ENCODE measurements at regions not wholly inside any gene's neighbourhood (a gene's known extent, or its start where the extent isn't known, plus 50 kb on each side); places are given as distances from the start of the nearest gene placed in this dataset.

DNA sequence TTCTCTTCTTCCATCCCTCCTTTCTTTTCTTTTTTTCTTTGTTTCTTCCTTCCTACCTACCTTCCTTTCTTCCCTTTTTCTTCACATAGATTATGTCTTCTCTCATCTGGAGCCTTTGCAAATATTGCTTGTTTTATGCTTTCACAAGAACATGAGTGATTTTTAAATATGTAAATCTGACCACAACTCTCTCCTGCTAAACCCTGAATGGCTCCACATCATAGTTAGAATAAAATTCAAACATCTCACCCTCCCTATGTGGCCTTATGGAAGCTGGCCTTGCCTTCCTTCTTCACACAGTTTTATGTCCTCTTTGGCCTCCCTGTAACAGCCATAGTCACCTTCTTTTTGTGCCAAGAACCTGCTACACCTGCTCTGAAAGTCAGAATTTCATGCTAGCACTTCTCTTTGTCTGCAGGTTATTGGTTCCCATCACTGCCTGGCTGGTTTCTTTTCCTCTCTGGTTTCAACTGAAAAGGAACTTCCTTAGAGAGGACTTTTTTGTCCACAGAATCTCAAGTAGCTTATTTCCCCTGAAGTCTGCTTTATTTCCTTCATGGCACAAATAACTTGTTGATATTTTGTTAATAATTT lies 114.3 kb upstream of the TNC start:
- peak; percentile 26 for DNase-seq (ENCODE audit: low read depth)
- TF ChIP-seq, protein P1, sequence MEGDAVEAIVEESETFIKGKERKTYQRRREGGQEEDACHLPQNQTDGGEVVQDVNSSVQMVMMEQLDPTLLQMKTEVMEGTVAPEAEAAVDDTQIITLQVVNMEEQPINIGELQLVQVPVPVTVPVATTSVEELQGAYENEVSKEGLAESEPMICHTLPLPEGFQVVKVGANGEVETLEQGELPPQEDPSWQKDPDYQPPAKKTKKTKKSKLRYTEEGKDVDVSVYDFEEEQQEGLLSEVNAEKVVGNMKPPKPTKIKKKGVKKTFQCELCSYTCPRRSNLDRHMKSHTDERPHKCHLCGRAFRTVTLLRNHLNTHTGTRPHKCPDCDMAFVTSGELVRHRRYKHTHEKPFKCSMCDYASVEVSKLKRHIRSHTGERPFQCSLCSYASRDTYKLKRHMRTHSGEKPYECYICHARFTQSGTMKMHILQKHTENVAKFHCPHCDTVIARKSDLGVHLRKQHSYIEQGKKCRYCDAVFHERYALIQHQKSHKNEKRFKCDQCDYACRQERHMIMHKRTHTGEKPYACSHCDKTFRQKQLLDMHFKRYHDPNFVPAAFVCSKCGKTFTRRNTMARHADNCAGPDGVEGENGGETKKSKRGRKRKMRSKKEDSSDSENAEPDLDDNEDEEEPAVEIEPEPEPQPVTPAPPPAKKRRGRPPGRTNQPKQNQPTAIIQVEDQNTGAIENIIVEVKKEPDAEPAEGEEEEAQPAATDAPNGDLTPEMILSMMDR (conservative IDR thresholded peaks at IDR 0.05; ENCODE audit: low read length), result no peak
- no peak overlapping the region for H3K4me3 ChIP-seq (ENCODE audit: low read length)

DNA sequence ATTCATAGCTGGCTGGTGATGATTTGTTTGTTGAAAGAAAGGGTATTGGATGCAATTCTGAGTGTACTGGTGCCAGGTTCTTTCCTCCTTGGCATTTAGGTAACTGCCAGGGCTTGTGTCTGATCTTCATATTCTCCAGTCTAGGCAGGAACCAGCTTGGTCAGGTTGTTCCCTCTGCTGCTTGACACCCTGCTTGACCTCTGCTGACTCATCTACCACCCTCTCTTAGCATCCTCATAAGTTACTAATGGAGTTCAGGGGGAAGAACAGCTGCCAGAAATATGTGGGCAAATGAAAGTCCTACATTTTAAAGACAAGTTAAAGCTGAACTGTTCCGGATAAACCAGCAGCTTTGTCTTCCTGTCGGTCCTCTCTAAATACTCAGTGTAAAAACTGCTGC lies 116.1 kb upstream of the TNC start:
- TF ChIP-seq, protein P1 (conservative IDR thresholded peaks at IDR 0.05; ENCODE audit: low read length), result no peak
- no peak overlapping the region for H3K4me3 ChIP-seq (ENCODE audit: low read length)
- DNase-seq (ENCODE audit: low read depth), result peak; percentile 92

DNA sequence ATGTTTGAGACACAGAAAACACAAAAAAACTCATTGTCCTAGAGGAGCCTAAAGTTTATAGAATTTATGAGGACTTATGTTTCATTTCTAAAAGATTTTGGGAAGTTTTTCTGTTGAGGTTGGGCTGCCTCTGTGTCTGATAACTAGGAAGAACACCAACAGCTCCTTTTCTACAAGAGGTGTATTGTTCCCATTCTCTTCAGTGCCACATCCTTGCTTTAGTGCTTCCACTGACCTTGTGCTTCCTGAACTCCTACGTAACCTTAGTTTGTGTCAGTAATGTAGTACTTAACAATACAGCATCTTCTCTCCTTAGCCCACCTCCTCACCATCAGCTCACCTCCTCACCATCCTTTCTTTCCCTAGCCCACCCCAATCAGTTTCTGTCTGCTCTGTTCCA lies 117.3 kb upstream of the TNC start:
- H3K4me3 ChIP-seq (ENCODE audit: low read length), result no peak overlapping the region
- DNase-seq (ENCODE audit: low read depth), result no peak
- TF ChIP-seq, protein P1 (conservative IDR thresholded peaks at IDR 0.05; ENCODE audit: low read length), result no peak

DNA sequence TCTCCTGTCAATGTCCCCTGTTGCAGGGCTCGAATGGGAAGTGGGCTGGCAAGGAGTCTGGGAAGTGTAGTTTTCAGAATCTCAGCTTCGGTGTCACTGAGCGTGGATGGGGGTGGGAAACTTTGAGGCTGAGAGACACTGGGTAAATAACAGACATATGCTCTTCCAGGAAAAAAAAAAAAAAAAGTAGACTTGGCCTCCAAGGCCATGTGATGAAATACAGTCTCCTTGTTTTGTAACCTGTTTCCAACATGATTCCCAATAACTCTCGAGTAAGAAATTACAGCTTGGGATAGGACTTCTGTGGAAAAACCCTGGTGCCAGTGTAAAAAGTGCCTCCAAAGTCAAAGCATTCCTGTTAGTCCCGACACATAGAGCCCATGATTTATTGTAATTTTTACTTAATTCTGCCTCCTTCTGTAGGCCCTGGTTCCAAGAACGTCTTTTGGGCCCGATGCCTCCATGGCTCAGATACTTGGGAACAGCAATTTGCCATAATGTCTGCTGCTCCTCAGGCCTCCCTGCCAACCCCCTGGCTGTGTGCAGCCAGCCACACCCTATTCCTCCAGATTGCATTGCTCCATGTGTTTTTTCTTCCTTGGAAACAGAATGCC lies 119.5 kb upstream of the TNC start:
- peak; percentile 84 for DNase-seq (ENCODE audit: low read depth)
- H3K4me3 ChIP-seq (ENCODE audit: low read length), result no peak overlapping the region
- TF ChIP-seq, protein P1 (conservative IDR thresholded peaks at IDR 0.05; ENCODE audit: low read length), result no peak

DNA sequence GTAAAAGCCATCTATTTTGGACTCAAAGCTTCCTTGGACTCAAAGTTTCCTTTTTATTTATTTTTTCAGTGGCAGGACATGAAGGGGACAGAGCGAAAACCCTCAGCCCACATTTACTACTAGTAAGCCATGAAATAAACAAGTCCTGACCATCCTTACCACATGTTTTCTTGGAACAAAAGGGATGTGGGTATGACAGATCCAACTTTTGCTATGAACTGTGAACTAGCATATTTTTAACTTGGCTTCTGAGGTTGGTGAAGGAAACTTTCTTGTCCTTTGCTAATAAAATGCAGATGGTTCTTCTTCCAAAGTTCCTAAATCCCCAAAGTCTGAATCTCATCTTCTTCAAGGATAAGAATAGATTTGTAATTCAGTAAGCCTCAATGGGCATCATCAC lies 122.7 kb upstream of the TNC start:
- DNase-seq (ENCODE audit: low read depth), result peak; percentile 79
- TF ChIP-seq, protein P1 (conservative IDR thresholded peaks at IDR 0.05; ENCODE audit: low read length), result no peak
- no peak overlapping the region for H3K4me3 ChIP-seq (ENCODE audit: low read length)

DNA sequence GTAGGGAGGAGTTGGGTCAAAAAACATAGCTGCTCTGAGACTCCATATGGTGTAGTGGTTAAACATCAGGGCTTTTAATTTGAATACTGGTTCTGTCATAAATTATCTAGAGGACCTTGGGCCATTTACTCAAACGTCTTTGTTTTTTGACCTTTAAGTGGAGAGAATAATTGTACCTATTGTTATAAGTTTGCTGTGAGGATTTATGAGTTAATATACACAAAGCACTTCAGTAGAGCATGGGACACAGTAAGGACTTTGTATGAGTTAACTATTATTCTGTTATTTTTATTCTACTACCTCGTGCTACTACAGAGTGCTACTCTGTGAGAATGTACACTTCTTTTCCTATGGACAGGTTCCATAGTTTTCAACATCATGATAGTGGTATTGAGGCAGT lies 123.7 kb upstream of the TNC start:
- no peak for DNase-seq (ENCODE audit: low read depth)
- TF ChIP-seq, protein P1 (conservative IDR thresholded peaks at IDR 0.05; ENCODE audit: low read length), result no peak
- no peak overlapping the region for H3K4me3 ChIP-seq (ENCODE audit: low read length)

DNA sequence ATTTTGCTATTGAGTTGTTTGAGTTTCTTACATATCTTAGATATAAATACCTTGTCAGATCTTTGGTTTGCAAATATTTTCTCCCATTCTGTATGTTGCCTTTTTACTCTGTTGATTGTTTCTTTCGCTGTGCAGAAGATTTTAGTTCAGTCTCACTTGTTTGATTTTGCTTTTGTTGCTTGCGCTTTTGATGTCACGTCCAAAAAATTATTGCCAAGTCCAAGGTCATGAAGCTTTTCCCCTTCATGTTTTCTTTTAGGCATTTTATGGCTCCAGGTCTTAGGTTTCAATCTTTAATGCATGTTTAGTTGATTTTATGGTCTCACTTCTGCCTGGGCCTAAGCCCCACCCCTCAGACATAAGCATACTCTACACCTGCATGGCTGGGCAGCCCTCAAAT lies 131.5 kb upstream of the TNC start:
- TF ChIP-seq, protein P1 (conservative IDR thresholded peaks at IDR 0.05; ENCODE audit: low read length), result no peak
- H3K4me3 ChIP-seq (ENCODE audit: low read length), result no peak overlapping the region
- no peak for DNase-seq (ENCODE audit: low read depth)

All from AG10803 (cell line).